ENCODE measurements at regions not wholly inside any gene's neighbourhood (a gene's known extent, or its start where the extent isn't known, plus 50 kb on each side); places are given as distances from the start of the nearest gene placed in this dataset.

GRCh38 chr22:32306561-32306960 is 51.1 kb upstream of the RFPL3 start:
- DNase-seq: peak; percentile 40

- DNase-seq: no peak
These were observed 50.6 kb upstream of the RFPL3 start for GRCh38 chr22:32307055-32307454.

GRCh38 chr22:32307617-32308016 is 50.0 kb upstream of the RFPL3 start:
- DNase-seq: peak; percentile 35
